ENCODE measurements at regions not wholly inside any gene's neighbourhood (a gene's known extent, or its start where the extent isn't known, plus 50 kb on each side); places are given as distances from the start of the nearest gene placed in this dataset.
"Not testable (repeated sequence)": the region's sequence is repeated elsewhere in the genome, so short reads cannot be mapped to it uniquely, and the experiment has no call there.

- Histone ChIP-seq H3K27me3 (ENCODE audit: insufficient read depth, low read length) (no peaks in the 10 kb centered on the region), H3K4me1 (ENCODE audit: insufficient read depth, low read length) (no peaks in the 10 kb centered on the region), H3K4me3 (ENCODE audit: low read length) (no peak overlapping the region), H3K9me3 (ENCODE audit: low read depth, low read length) (no peaks in the 10 kb centered on the region)
These were observed 546.5 kb downstream of the ZNF608 start for GRCh38 chr5:124199893-124200292.

DNA sequence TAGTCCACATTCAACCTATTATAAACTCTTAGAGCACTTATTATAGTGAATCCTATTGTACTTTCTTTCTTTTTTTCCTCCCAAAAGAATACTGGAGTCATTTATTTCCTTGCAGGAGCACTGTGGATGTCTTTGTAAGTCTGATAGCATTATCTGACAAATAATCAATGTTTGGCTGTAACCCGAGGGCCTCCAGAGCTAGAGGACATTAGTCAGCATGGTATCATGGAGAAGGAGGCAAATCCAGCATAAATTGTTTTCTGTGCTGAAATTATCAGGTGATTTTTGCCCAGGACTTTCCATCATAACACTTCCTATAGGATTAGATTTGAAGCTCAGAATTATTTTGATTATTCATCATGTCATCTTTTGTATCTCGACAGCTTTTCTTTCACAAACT, 551.0 kb downstream of the ZNF608 start:
- Histone ChIP-seq H3K4me1 (ENCODE audit: insufficient read depth, low read length) (no peaks in the 10 kb centered on the region), H3K9me3 (ENCODE audit: low read depth, low read length) (no peaks in the 10 kb centered on the region), H3K4me3 (ENCODE audit: low read length) (no peak overlapping the region), H3K27me3 (ENCODE audit: insufficient read depth, low read length) (no peaks in the 10 kb centered on the region)

- Histone ChIP-seq H3K4me1 (ENCODE audit: insufficient read depth, low read length) (no peaks in the 10 kb centered on the region), H3K9me3 (ENCODE audit: low read depth, low read length) (no peaks in the 10 kb centered on the region), H3K27me3 (ENCODE audit: insufficient read depth, low read length) (no peaks in the 10 kb centered on the region), H3K4me3 (ENCODE audit: low read length) (no peak overlapping the region)
These were observed 552.2 kb downstream of the ZNF608 start for GRCh38 chr5:124194282-124194681.

DNA sequence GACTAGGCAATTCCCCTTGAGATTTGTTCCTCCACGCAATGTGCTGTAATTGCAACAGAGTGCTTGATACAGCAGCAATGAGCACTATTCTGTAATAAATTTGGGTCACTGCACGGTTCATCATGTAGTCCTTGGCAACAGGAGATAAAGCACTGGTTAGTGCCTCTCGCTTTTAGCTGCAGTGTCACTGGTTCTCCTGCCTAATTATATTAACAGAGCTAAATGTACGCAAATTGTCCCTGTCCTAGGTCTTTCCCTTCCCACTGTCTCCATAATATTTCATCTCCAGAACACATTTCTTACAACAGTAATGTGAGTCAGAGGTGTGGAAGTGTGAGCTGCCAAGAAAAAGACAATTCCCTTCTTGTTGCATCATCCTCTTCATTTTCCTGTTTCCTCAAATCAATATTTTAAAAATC, 553.1 kb downstream of the ZNF608 start:
- H3K27me3 ChIP-seq (ENCODE audit: insufficient read depth, low read length) = no peaks in the 10 kb centered on the region

GRCh38 chr5:124192716-124193115, 553.7 kb downstream of the ZNF608 start:
- Histone ChIP-seq H3K27me3 (ENCODE audit: insufficient read depth, low read length) (no peaks in the 10 kb centered on the region), H3K9me3 (ENCODE audit: low read depth, low read length) (no peaks in the 10 kb centered on the region)

More for the DNA sequence above, 553.1 kb downstream of the ZNF608 start:
- Histone ChIP-seq H3K9me3 (ENCODE audit: low read depth, low read length) (no peaks in the 10 kb centered on the region), H3K4me1 (ENCODE audit: insufficient read depth, low read length) (no peaks in the 10 kb centered on the region), H3K4me3 (ENCODE audit: low read length) (no peak overlapping the region)

DNA sequence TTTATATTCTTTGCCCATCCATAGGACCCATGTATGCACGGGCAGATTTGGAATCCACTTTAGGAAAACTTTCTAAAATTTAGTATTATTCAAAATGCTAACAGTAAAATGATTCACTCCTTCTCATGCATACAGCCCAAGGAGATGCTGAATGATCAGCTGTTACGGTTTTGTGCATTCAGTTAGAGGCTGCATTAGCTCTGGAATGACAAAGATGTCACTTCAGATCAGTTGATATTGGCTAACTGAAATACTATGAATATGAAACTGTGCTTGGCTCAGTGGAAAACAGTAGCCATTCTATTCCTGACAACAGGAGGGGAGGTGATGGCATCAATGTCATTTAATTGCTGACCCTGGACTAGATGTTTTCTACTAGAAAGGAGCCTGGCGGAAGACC, 560.7 kb downstream of the ZNF608 start:
- H3K4me3 ChIP-seq (ENCODE audit: low read length) = no peak overlapping the region
- H3K27me3 ChIP-seq (ENCODE audit: insufficient read depth, low read length) = no peaks in the 10 kb centered on the region

More at GRCh38 chr5:124192716-124193115, 553.7 kb downstream of the ZNF608 start:
- no peak overlapping the region for H3K4me3 ChIP-seq (ENCODE audit: low read length)
- H3K4me1 ChIP-seq (ENCODE audit: insufficient read depth, low read length) = no peaks in the 10 kb centered on the region

GRCh38 chr5:124182133-124182532, 564.3 kb downstream of the ZNF608 start:
- no peaks in the 10 kb centered on the region for H3K27me3 ChIP-seq (ENCODE audit: insufficient read depth, low read length)
- no peaks in the 10 kb centered on the region for H3K9me3 ChIP-seq (ENCODE audit: low read depth, low read length)
- no peaks in the 10 kb centered on the region for H3K4me1 ChIP-seq (ENCODE audit: insufficient read depth, low read length)
- H3K4me3 ChIP-seq (ENCODE audit: low read length) = no peak overlapping the region

More for the DNA sequence above, 560.7 kb downstream of the ZNF608 start:
- Histone ChIP-seq H3K4me1 (ENCODE audit: insufficient read depth, low read length) (no peaks in the 10 kb centered on the region), H3K9me3 (ENCODE audit: low read depth, low read length) (no peaks in the 10 kb centered on the region)

DNA sequence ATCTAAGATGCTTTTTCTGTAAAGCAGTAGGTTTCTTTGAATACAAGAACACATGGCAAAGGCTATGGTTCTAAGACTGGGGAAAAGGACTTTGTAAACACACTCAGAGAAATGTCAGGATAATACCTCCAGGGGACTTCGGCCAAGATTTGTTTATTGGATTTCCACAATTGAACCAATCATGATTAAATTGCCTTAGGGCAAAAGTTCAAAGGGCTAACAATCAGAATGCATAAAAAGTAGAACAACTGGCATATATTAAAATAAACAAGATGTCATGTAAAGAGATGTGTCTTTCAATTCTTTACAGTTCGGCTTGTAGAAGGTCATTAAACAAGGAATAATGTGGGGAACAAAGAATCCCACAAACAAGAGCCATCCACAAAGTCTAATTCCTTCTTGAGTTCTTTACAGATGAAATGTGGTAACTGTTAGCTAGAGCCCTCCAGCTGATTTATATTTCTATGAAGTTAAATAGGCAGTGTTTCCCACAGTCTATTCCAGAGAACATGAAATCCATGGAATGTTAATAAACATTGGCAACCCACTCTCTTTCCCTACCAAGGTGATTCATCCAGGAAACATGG, 565.5 kb downstream of the ZNF608 start:
- no peaks in the 10 kb centered on the region for H3K27me3 ChIP-seq (ENCODE audit: insufficient read depth, low read length)
- no peak overlapping the region for H3K4me3 ChIP-seq (ENCODE audit: low read length)
- no peaks in the 10 kb centered on the region for H3K4me1 ChIP-seq (ENCODE audit: insufficient read depth, low read length)
- no peaks in the 10 kb centered on the region for H3K9me3 ChIP-seq (ENCODE audit: low read depth, low read length)

GRCh38 chr5:124180299-124180874, 566.1 kb downstream of the ZNF608 start:
- no peaks in the 10 kb centered on the region for H3K4me1 ChIP-seq (ENCODE audit: insufficient read depth, low read length)
- no peaks in the 10 kb centered on the region for H3K9me3 ChIP-seq (ENCODE audit: low read depth, low read length)
- no peak overlapping the region for H3K4me3 ChIP-seq (ENCODE audit: low read length)
- no peaks in the 10 kb centered on the region for H3K27me3 ChIP-seq (ENCODE audit: insufficient read depth, low read length)

DNA sequence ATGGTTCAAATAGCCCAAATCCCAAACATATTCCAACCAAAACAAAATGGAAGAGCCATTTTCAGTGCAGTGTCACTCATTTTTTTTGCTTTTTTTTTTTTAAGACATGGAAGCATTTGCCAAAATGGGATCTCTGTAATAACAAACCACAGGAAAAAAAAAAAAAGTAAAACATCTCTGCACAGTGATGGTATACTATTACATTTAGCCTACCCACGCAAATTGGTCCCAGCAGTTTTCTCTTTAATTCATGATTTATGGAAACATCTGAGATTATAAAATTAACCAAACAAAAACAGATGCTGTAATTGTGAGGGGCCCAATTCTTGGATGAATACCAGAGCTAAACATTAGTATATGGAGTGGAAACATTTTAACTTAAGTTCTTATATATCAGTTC, 566.6 kb downstream of the ZNF608 start:
- Histone ChIP-seq H3K4me3 (ENCODE audit: low read length) (no peak overlapping the region), H3K27me3 (ENCODE audit: insufficient read depth, low read length) (no peaks in the 10 kb centered on the region), H3K9me3 (ENCODE audit: low read depth, low read length) (no peaks in the 10 kb centered on the region), H3K4me1 (ENCODE audit: insufficient read depth, low read length) (no peaks in the 10 kb centered on the region)

- Histone ChIP-seq H3K4me1 (ENCODE audit: insufficient read depth, low read length) (no peaks in the 10 kb centered on the region), H3K4me3 (ENCODE audit: low read length) (no peak overlapping the region), H3K9me3 (ENCODE audit: low read depth, low read length) (no peaks in the 10 kb centered on the region), H3K27me3 (ENCODE audit: insufficient read depth, low read length) (no peaks in the 10 kb centered on the region)
These were observed 568.4 kb downstream of the ZNF608 start for GRCh38 chr5:124178050-124178449.

DNA sequence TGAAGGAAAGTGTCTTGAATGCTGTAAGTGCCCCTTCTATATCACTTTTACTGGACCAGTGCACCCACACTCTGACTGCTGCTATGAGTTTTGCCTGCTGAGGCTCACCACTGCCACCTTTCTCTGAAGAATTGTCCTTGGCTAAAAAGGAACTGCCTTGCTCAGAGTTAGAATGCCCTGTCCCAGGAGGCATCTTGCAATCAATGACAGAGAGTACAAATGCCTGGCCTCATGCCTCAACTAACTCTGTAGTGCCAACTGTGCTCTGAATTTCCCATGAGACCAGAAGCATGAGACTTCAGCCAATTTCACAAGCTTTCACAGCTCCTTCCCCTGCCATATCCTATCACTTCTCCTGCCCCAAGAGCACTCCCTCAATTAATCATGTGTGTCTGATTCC, 569.7 kb downstream of the ZNF608 start:
- Histone ChIP-seq H3K9me3 (ENCODE audit: low read depth, low read length) (peaks cover 6% of the 10 kb centered on the region), H3K4me1 (ENCODE audit: insufficient read depth, low read length) (no peaks in the 10 kb centered on the region), H3K4me3 (ENCODE audit: low read length) (no peak overlapping the region), H3K27me3 (ENCODE audit: insufficient read depth, low read length) (no peaks in the 10 kb centered on the region)

DNA sequence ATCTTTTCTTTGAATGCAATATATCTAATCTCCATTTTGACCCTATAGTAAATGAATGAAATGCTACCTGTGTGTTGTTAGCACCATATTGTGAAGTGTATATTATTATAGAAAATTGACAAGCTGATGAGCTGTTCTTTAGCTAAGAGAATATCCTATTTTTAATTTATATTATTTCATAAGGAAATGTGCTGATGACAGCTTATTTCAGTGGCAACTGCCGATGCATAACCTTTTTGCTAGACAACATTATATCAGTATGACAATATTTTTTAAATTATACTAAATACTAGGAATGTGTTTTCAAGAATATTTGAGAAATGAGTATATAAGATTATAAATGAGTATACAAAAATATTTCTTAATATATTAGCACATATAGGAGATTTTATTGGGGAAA, 573.1 kb downstream of the ZNF608 start:
- H3K4me3 ChIP-seq (ENCODE audit: low read length) = no peak overlapping the region
- H3K27me3 ChIP-seq (ENCODE audit: insufficient read depth, low read length) = no peaks in the 10 kb centered on the region
- H3K9me3 ChIP-seq (ENCODE audit: low read depth, low read length) = peaks cover 6% of the 10 kb centered on the region
- no peaks in the 10 kb centered on the region for H3K4me1 ChIP-seq (ENCODE audit: insufficient read depth, low read length)

DNA sequence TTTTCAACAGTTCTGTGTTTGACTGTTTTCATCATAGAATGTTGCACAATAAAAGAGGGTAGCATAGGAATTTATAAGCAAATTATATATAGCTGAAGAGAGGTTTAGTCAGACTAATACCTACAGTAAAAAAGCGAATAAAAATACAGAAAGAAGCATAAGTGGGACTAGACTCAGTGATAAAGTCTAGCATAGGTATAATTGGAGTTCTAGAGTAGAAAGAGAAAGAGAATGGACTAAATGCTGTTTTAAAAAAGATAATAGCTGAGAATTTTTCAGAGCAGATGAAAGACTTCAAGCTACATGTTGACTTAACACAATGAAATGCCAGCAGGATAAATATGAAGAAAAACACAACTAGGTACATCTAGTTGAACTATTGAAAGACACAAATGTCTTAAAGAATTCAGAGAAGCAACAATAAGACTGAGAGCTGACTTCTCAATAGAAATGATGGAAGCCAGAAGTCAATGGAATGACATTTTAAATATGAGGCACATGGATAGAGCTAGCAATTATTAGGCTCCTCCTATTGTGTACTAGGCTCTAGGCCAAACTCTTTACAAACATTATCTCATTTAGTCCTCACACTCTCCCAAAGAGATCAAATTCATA, 573.9 kb downstream of the ZNF608 start:
- H3K9me3 ChIP-seq (ENCODE audit: low read depth, low read length) = peaks cover 6% of the 10 kb centered on the region
- H3K27me3 ChIP-seq (ENCODE audit: insufficient read depth, low read length) = no peaks in the 10 kb centered on the region
- H3K4me1 ChIP-seq (ENCODE audit: insufficient read depth, low read length) = no peaks in the 10 kb centered on the region
- no peak overlapping the region for H3K4me3 ChIP-seq (ENCODE audit: low read length)

DNA sequence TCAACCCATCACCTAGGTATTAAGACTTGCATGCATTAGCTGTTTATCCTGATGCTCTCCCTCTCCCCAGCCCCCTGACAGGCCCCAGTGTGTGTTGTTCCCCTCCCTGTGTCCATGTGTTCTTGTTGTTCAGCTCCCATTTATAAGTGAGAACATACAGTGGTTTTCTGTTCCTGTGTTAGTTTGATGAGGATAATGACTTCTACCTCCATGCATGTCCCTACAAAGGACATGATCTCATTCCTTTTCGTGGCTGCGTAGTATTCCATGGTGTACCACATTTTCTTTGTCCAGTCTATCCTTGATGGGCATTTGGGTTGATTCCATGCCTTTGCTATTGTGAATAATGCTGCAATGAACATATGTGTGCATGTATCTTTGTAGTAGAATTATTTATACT, 578.3 kb downstream of the ZNF608 start:
- not testable (repeated sequence) for H3K4me1 ChIP-seq (ENCODE audit: insufficient read depth, low read length); H3K27me3 ChIP-seq (ENCODE audit: insufficient read depth, low read length); H3K9me3 ChIP-seq (ENCODE audit: low read depth, low read length); H3K4me3 ChIP-seq (ENCODE audit: low read length)

Measured in mononuclear cell (primary cell).